ENCODE measurements at regions not wholly inside any gene's neighbourhood (a gene's known extent, or its start where the extent isn't known, plus 50 kb on each side); places are given as distances from the start of the nearest gene placed in this dataset.

DNA sequence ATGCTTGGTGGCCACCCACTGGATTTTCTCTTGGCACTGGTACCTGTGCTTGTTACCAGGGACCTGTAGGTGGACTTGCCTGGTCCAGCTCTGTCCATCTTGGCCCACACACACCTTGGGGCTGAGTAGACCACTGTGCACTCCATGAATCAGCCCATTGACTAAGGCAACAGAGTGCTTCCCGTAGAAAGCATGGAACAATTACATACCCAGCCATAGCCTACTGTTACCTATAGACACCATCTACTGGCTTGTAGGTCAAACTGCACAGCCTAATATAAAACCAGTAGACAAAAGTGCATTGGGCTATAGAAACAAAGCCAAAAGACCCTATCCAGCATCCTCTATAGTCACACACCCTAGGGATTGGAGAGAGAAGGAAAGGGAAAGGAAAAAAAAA, 378.9 kb downstream of the OTOL1 start:
- H3K36me3 ChIP-seq (ENCODE audit: control insufficient read depth in 2 of 2, insufficient read depth in 1 of 2, low read length in 2 of 2), result no peaks in the 10 kb centered on the region
- ChIA-PET CTCF (interaction anchor here (0.7 kb wide), 1 partner anchor 351 kb away, joined by 3 read pairs; no protein-coding TSS in a partner anchor), POLR2A (no interaction called here)
- no peaks in the 10 kb centered on the region for H3K4me1 ChIP-seq (ENCODE audit: control insufficient read depth, insufficient read depth, low read length)
- no peaks in the 10 kb centered on the region for H3K9me3 ChIP-seq (ENCODE audit: control insufficient read depth, insufficient read depth, low read depth, low read length)
- no peak overlapping the region for H3K27ac ChIP-seq (ENCODE audit: extremely low read depth, low read depth, low read length)
- TF ChIP-seq HIC1 (tag by site-specific recombination; IDR thresholded peaks at IDR 0.05), result no peak
- H3K4me3 ChIP-seq (ENCODE audit: low read depth, low read length), result no peak overlapping the region

- POLR2A ChIA-PET, result no interaction called here
- CTCF ChIA-PET, result no interaction called here
- Histone ChIP-seq H3K9me3 (ENCODE audit: control insufficient read depth, insufficient read depth, low read depth, low read length) (no peaks in the 10 kb centered on the region), H3K27ac (ENCODE audit: extremely low read depth, low read depth, low read length) (no peak overlapping the region), H3K4me3 (ENCODE audit: low read depth, low read length) (no peak overlapping the region), H3K4me1 (ENCODE audit: control insufficient read depth, insufficient read depth, low read length) (no peaks in the 10 kb centered on the region), H3K36me3 (ENCODE audit: control insufficient read depth in 2 of 2, insufficient read depth in 1 of 2, low read length in 2 of 2) (no peaks in the 10 kb centered on the region)
- TF ChIP-seq, protein P1, sequence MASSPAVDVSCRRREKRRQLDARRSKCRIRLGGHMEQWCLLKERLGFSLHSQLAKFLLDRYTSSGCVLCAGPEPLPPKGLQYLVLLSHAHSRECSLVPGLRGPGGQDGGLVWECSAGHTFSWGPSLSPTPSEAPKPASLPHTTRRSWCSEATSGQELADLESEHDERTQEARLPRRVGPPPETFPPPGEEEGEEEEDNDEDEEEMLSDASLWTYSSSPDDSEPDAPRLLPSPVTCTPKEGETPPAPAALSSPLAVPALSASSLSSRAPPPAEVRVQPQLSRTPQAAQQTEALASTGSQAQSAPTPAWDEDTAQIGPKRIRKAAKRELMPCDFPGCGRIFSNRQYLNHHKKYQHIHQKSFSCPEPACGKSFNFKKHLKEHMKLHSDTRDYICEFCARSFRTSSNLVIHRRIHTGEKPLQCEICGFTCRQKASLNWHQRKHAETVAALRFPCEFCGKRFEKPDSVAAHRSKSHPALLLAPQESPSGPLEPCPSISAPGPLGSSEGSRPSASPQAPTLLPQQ (tag by site-specific recombination; IDR thresholded peaks at IDR 0.05), result no peak
- TF ChIP-seq ZNF610 (tag by site-specific recombination; IDR thresholded peaks at IDR 0.05; ENCODE audit: borderline replicate concordance), result no peak
- no peak for TF ChIP-seq ZNF501 (tag by site-specific recombination; IDR thresholded peaks at IDR 0.05)
- TF ChIP-seq ZFP69B (tag by site-specific recombination; IDR thresholded peaks at IDR 0.05), result no peak
- TF ChIP-seq, protein P2, sequence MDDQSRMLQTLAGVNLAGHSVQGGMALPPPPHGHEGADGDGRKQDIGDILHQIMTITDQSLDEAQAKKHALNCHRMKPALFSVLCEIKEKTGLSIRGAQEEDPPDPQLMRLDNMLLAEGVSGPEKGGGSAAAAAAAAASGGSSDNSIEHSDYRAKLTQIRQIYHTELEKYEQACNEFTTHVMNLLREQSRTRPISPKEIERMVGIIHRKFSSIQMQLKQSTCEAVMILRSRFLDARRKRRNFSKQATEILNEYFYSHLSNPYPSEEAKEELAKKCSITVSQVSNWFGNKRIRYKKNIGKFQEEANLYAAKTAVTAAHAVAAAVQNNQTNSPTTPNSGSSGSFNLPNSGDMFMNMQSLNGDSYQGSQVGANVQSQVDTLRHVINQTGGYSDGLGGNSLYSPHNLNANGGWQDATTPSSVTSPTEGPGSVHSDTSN (CRISPR knock-in tag; IDR thresholded peaks at IDR 0.05), result no peak
- TF ChIP-seq, protein P3, sequence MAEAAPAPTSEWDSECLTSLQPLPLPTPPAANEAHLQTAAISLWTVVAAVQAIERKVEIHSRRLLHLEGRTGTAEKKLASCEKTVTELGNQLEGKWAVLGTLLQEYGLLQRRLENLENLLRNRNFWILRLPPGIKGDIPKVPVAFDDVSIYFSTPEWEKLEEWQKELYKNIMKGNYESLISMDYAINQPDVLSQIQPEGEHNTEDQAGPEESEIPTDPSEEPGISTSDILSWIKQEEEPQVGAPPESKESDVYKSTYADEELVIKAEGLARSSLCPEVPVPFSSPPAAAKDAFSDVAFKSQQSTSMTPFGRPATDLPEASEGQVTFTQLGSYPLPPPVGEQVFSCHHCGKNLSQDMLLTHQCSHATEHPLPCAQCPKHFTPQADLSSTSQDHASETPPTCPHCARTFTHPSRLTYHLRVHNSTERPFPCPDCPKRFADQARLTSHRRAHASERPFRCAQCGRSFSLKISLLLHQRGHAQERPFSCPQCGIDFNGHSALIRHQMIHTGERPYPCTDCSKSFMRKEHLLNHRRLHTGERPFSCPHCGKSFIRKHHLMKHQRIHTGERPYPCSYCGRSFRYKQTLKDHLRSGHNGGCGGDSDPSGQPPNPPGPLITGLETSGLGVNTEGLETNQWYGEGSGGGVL (tag by site-specific recombination; IDR thresholded peaks at IDR 0.05), result no peak
- no peak for TF ChIP-seq ZNF664 (tag by site-specific recombination; IDR thresholded peaks at IDR 0.05)
- no peak for TF ChIP-seq ZNF391 (tag by site-specific recombination; IDR thresholded peaks at IDR 0.05; ENCODE audit: borderline replicate concordance, low read depth)
- TF ChIP-seq, protein P4, sequence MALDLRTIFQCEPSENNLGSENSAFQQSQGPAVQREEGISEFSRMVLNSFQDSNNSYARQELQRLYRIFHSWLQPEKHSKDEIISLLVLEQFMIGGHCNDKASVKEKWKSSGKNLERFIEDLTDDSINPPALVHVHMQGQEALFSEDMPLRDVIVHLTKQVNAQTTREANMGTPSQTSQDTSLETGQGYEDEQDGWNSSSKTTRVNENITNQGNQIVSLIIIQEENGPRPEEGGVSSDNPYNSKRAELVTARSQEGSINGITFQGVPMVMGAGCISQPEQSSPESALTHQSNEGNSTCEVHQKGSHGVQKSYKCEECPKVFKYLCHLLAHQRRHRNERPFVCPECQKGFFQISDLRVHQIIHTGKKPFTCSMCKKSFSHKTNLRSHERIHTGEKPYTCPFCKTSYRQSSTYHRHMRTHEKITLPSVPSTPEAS (tag by site-specific recombination; IDR thresholded peaks at IDR 0.05), result no peak
- no peak for TF ChIP-seq ZNF600 (tag by site-specific recombination; IDR thresholded peaks at IDR 0.05)
- no peak for TF ChIP-seq ZNF132 (tag by site-specific recombination; IDR thresholded peaks at IDR 0.05; ENCODE audit: borderline replicate concordance)
- no peak for TF ChIP-seq KLF8 (tag by site-specific recombination; IDR thresholded peaks at IDR 0.05)
- no peak for TF ChIP-seq ZNF362 (tag by site-specific recombination; IDR thresholded peaks at IDR 0.05)
- no peak for TF ChIP-seq ZNF621 (tag by site-specific recombination; IDR thresholded peaks at IDR 0.05)
- no peak for TF ChIP-seq AEBP2 (tag by site-specific recombination; IDR thresholded peaks at IDR 0.05; ENCODE audit: borderline replicate concordance)
- TF ChIP-seq, protein P5, sequence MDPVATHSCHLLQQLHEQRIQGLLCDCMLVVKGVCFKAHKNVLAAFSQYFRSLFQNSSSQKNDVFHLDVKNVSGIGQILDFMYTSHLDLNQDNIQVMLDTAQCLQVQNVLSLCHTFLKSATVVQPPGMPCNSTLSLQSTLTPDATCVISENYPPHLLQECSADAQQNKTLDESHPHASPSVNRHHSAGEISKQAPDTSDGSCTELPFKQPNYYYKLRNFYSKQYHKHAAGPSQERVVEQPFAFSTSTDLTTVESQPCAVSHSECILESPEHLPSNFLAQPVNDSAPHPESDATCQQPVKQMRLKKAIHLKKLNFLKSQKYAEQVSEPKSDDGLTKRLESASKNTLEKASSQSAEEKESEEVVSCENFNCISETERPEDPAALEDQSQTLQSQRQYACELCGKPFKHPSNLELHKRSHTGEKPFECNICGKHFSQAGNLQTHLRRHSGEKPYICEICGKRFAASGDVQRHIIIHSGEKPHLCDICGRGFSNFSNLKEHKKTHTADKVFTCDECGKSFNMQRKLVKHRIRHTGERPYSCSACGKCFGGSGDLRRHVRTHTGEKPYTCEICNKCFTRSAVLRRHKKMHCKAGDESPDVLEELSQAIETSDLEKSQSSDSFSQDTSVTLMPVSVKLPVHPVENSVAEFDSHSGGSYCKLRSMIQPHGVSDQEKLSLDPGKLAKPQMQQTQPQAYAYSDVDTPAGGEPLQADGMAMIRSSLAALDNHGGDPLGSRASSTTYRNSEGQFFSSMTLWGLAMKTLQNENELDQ (tag by site-specific recombination; IDR thresholded peaks at IDR 0.05; ENCODE audit: low read depth), result no peak
- no peak for TF ChIP-seq SCRT2 (tag by site-specific recombination; IDR thresholded peaks at IDR 0.05)
Measured at GRCh38 chr3:161879470-161879869, 382.9 kb downstream of the OTOL1 start.
